PFSK-1 (cell line): ENCODE measurements at regions not wholly inside any gene's neighbourhood (a gene's known extent, or its start where the extent isn't known, plus 50 kb on each side); places are given as distances from the start of the nearest gene placed in this dataset.

ENCODE experiments used
- FOXP2 ChIP-seq: optimal IDR thresholded peaks from 2 replicates; pipeline ENCODE3; 2011; ENCODE audit warnings: borderline replicate concordance, control low read depth, inconsistent platforms; ENCODE audit not compliant: insufficient read depth; ENCODE audit errors: extremely low read length, extremely low read depth
- POLR2AphosphoS5 ChIP-seq: IDR thresholded peaks from 2 replicates; pipeline ENCODE4 v1.6.1; 2012; ENCODE audit warnings: low read depth, mild to moderate bottlenecking, control low read depth, low read length, moderate library complexity
- TAF1 ChIP-seq: IDR thresholded peaks from 2 replicates; pipeline ENCODE4 v1.6.1; 2012; ENCODE audit warnings: low read length, control low read depth, borderline replicate concordance; ENCODE audit not compliant: insufficient read depth
- TF ChIP-seq, protein P1 (sequence below), 2 experiments: IDR thresholded peaks; 2 replicates each; pipeline versions ENCODE4 v1.6.1 to v1.8.0; 2011 to 2012; ENCODE audit warnings: low read depth in 2 of 2, low read length in 2 of 2, control low read depth in 1 of 2, inconsistent platforms in 1 of 2, mild to moderate bottlenecking in 1 of 2, moderate library complexity in 1 of 2; ENCODE audit not compliant: insufficient read depth in 1 of 2

DNA sequence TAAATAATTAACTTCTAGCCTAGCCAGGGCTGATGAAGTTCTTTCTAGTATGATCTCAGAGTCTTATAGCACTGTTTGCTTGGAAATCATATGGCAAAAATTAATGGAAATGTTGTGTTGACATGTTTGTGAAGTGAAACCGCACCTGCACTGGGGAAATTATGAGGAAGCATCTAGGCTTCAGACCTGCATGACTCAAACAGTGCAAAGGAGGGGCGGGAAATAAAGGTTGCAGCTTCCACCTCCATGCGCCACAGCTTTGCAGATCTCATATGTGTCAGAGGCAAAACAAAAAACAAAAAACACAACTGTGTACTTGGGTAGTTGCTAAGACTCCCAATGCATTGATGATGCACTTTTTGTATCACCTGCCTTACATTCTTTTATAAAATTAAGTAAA lies 1080.6 kb downstream of the PLA2G4A start:
- TF ChIP-seq POLR2AphosphoS5, result no peak
- TF ChIP-seq, protein P1, sequence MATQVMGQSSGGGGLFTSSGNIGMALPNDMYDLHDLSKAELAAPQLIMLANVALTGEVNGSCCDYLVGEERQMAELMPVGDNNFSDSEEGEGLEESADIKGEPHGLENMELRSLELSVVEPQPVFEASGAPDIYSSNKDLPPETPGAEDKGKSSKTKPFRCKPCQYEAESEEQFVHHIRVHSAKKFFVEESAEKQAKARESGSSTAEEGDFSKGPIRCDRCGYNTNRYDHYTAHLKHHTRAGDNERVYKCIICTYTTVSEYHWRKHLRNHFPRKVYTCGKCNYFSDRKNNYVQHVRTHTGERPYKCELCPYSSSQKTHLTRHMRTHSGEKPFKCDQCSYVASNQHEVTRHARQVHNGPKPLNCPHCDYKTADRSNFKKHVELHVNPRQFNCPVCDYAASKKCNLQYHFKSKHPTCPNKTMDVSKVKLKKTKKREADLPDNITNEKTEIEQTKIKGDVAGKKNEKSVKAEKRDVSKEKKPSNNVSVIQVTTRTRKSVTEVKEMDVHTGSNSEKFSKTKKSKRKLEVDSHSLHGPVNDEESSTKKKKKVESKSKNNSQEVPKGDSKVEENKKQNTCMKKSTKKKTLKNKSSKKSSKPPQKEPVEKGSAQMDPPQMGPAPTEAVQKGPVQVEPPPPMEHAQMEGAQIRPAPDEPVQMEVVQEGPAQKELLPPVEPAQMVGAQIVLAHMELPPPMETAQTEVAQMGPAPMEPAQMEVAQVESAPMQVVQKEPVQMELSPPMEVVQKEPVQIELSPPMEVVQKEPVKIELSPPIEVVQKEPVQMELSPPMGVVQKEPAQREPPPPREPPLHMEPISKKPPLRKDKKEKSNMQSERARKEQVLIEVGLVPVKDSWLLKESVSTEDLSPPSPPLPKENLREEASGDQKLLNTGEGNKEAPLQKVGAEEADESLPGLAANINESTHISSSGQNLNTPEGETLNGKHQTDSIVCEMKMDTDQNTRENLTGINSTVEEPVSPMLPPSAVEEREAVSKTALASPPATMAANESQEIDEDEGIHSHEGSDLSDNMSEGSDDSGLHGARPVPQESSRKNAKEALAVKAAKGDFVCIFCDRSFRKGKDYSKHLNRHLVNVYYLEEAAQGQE (IDR thresholded peaks at IDR 0.05; ENCODE audit: insufficient read depth in 1 of 2, low read depth in 2 of 2, low read length in 2 of 2), result no peak
- no peak for TF ChIP-seq TAF1
- TF ChIP-seq FOXP2, result no peak
